ENCODE measurements at regions not wholly inside any gene's neighbourhood (a gene's known extent, or its start where the extent isn't known, plus 50 kb on each side); places are given as distances from the start of the nearest gene placed in this dataset.
"Not testable (repeated sequence)": the region's sequence is repeated elsewhere in the genome, so short reads cannot be mapped to it uniquely, and the experiment has no call there.

DNA sequence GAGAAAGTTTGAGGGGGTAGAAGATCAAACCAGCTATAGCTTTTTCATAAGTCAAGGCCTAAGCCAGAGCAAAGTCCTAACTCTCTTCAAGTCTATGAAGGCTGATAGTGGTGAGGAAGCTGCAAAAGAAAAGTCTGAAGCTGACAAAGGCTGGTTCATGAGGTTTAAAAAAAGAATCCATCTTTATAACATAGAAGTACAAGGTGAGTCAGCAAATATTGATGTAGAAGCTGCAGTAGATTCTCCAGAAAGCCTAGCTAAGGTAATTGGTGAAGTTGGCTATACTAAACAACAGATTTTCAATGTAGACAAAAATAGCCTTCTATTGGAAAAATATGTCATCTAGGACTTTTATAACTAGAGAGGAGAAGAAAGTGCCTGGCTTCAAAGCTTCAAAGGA is 141.4 kb upstream of the ZNF521 start:
- no peak for TF ChIP-seq EP300 (IDR thresholded peaks at IDR 0.05)
- TF ChIP-seq, protein P1, sequence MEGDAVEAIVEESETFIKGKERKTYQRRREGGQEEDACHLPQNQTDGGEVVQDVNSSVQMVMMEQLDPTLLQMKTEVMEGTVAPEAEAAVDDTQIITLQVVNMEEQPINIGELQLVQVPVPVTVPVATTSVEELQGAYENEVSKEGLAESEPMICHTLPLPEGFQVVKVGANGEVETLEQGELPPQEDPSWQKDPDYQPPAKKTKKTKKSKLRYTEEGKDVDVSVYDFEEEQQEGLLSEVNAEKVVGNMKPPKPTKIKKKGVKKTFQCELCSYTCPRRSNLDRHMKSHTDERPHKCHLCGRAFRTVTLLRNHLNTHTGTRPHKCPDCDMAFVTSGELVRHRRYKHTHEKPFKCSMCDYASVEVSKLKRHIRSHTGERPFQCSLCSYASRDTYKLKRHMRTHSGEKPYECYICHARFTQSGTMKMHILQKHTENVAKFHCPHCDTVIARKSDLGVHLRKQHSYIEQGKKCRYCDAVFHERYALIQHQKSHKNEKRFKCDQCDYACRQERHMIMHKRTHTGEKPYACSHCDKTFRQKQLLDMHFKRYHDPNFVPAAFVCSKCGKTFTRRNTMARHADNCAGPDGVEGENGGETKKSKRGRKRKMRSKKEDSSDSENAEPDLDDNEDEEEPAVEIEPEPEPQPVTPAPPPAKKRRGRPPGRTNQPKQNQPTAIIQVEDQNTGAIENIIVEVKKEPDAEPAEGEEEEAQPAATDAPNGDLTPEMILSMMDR (IDR thresholded peaks at IDR 0.05): no peak
- no peak for TF ChIP-seq POLR2A (IDR thresholded peaks at IDR 0.05)
- TF ChIP-seq POLR2AphosphoS5 (IDR thresholded peaks at IDR 0.05): no peak
- ATAC-seq (ENCODE audit: low FRiP score in 2 of 2) (no peak), DNase-seq (no peak)
- H3K9me3 ChIP-seq: no peaks in the 10 kb centered on the region
- H3K36me3 ChIP-seq: no peaks in the 10 kb centered on the region
- H3K27ac ChIP-seq: no peak overlapping the region
- H3K27me3 ChIP-seq: no peaks in the 10 kb centered on the region
- H3K4me1 ChIP-seq: no peaks in the 10 kb centered on the region
- no peak overlapping the region for H3K4me3 ChIP-seq

DNA sequence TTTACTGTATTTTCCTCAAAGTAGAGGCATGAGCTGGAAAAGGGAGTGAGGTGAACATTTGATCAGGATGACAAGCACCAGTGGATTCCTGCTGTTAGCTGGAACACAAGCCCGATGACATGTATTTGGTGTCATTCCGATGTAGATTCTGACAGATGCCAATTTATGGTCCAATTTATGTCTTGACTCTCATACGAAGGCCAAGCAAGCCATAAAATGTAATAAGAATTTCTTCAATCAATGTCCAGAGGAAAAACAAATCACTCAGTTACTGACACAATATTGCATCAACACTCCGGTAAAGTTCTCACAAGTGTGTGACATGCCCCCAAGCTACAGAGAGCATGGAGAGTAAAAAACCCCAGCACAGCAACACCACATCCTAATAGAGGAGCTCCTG is 138.3 kb upstream of the ZNF521 start:
- Histone ChIP-seq H3K36me3 (no peaks in the 10 kb centered on the region), H3K4me1 (no peaks in the 10 kb centered on the region), H3K27ac (no peak overlapping the region), H3K4me3 (no peak overlapping the region), H3K9me3 (no peaks in the 10 kb centered on the region), H3K27me3 (no peaks in the 10 kb centered on the region)
- ATAC-seq (ENCODE audit: low FRiP score in 2 of 2) (no peak), DNase-seq (no peak)
- TF ChIP-seq EP300 (IDR thresholded peaks at IDR 0.05) (no peak), POLR2AphosphoS5 (IDR thresholded peaks at IDR 0.05) (no peak), POLR2A (IDR thresholded peaks at IDR 0.05) (no peak)
- TF ChIP-seq, protein P1 (IDR thresholded peaks at IDR 0.05): no peak
- WGBS, 2 donors: 86 to 87% methylated on average over 4 of the region's 4 CpGs

DNA sequence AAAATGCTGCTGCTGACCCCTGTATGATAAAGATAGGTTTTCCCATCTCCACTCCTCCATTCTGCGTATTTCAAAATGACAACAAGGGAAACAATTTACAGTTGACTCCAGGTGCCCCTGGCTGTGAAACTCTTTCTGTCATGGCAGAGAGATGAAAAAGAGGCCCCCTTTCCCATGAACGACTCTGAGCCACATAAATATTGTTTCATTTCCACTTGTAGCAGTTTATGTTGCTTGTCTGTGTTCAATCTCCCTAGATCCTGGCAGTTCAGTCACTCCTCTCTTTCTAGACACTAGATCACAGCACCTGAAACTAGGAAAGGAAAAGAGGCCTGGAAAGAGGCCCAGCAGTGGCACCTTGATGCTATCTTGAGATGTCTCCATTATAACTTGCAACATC is 121.0 kb upstream of the ZNF521 start:
- no peak for ATAC-seq (ENCODE audit: low FRiP score in 2 of 2)
- DNase-seq: no peak
- no peak overlapping the region for H3K27ac ChIP-seq
- H3K4me1 ChIP-seq: no peaks in the 10 kb centered on the region
- H3K27me3 ChIP-seq: no peaks in the 10 kb centered on the region
- no peak overlapping the region for H3K4me3 ChIP-seq
- H3K9me3 ChIP-seq: peaks cover 0 to 4% (median 0%) of the 10 kb centered on the region in 4 donors
- no peaks in the 10 kb centered on the region for H3K36me3 ChIP-seq
- WGBS, 2 donors: 74 to 79% methylated on average over 2 of the region's 2 CpGs
- TF ChIP-seq EP300 (IDR thresholded peaks at IDR 0.05) (no peak), POLR2AphosphoS5 (IDR thresholded peaks at IDR 0.05) (no peak)

DNA sequence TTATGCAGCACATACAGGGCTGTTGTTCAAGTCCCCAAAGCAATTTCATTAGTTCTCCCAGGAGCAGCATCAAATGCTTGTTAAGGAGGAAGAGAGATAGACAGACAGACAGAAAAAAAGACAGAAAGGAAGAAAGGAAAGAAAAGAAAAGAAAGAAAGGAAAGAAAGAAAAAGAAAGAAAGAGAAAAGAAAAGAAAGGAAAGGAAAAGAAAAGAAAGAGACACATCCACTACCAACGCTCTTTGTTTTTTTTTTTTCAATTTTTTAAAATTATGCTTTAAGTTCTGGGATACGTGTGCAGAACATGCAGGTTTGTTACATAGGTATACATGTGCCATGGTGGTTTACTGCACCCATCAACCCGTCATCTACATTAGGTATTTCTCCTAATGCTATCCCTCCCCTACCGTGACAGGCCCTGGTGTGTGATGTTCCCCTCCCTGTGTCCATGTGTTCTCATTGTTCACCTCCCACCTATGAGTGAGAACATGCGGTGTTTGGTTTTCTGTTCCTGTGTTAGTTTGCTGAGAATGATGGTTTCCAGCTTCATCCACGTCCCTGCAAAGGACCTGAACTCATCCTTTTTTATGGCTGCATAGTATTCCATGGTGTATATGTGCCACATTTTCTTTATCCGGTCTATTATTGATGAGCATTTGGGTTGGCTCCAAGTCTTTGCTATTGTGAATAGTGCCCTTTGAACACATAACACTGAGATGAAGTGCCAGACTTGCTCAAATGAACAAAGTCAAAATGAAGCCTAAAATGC is 119.0 kb upstream of the ZNF521 start:
- WGBS, 2 donors: 91 to 95% methylated on average over 7 of the region's 7 CpGs
- ATAC-seq (ENCODE audit: low FRiP score in 2 of 2); H3K27ac ChIP-seq; H3K4me3 ChIP-seq; H3K27me3 ChIP-seq; H3K36me3 ChIP-seq; DNase-seq; H3K4me1 ChIP-seq; H3K9me3 ChIP-seq: not testable (repeated sequence)

DNA sequence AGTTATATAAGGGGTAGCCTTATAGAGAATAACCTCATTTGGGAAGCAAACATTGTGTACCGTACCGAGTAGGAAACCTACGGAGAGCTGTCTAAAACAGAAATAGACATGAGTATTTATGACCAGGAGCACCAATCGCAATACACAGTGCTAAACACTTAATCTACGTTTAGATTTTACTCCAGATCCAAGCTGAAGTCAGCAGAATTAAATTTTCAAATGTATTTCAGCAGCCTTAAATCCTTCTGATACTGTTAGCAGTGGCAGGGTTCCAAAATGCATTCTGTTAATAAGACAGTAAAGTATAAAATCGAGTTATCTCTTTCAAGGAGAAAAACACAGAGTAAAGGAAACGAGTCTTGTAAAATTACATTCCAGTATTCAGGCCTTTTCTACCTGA is 118.1 kb upstream of the ZNF521 start:
- Histone ChIP-seq H3K4me3 (no peak overlapping the region), H3K36me3 (no peaks in the 10 kb centered on the region), H3K4me1 (no peaks in the 10 kb centered on the region), H3K27ac (no peak overlapping the region), H3K27me3 (no peaks in the 10 kb centered on the region), H3K9me3 (peaks cover 0 to 4% (median 0%) of the 10 kb centered on the region in 4 donors)
- WGBS, 2 donors: 71 to 82% methylated on average over 7 of the region's 7 CpGs
- DNase-seq: no peak
- no peak for ATAC-seq (ENCODE audit: low FRiP score in 2 of 2)
- TF ChIP-seq POLR2A (IDR thresholded peaks at IDR 0.05) (no peak), EP300 (IDR thresholded peaks at IDR 0.05) (no peak), POLR2AphosphoS5 (IDR thresholded peaks at IDR 0.05) (no peak)
- TF ChIP-seq, protein P1 (IDR thresholded peaks at IDR 0.05): no peak

DNA sequence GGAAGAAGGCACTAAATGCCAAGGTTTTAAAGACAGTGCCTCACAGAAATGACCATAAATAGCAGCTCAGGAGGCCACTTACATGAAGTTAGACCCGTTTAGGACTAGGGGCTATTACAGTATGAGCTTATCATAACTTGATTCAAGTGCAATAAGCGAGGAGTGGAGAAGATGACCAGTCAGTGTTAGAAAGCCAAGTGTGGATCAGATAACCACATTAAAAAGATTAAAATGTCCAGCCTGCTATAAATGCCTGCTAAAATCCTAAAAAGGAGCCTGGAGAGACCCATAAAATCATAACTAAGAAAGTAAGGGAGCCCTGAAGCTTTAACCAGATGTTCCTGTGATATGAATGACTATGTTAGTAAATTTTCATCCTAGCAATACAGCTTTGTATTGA is 117.5 kb upstream of the ZNF521 start:
- ATAC-seq (ENCODE audit: low FRiP score in 2 of 2) (no peak), DNase-seq (no peak)
- WGBS, 2 donors: 76 to 79% methylated on average over 2 of the region's 2 CpGs
- Histone ChIP-seq H3K36me3 (no peaks in the 10 kb centered on the region), H3K4me1 (no peaks in the 10 kb centered on the region), H3K4me3 (no peak overlapping the region), H3K27ac (no peak overlapping the region), H3K27me3 (no peaks in the 10 kb centered on the region), H3K9me3 (peaks cover 0 to 4% (median 0%) of the 10 kb centered on the region in 4 donors)
- TF ChIP-seq POLR2A (IDR thresholded peaks at IDR 0.05) (no peak), POLR2AphosphoS5 (IDR thresholded peaks at IDR 0.05) (no peak), EP300 (IDR thresholded peaks at IDR 0.05) (no peak)
- TF ChIP-seq, protein P1 (IDR thresholded peaks at IDR 0.05): no peak
